ENCODE measurements at regions not wholly inside any gene's neighbourhood (a gene's known extent, or its start where the extent isn't known, plus 50 kb on each side); places are given as distances from the start of the nearest gene placed in this dataset.
"Not testable (repeated sequence)": the region's sequence is repeated elsewhere in the genome, so short reads cannot be mapped to it uniquely, and the experiment has no call there.

GRCh38 chr5:60494635-60495034, 205.3 kb downstream of the DEPDC1B start:
- H3K4me3 ChIP-seq (ENCODE audit: low read depth, low read length): no peak overlapping the region
- DNase-seq (ENCODE audit: low read depth): no peak
- TF ChIP-seq, protein P1, sequence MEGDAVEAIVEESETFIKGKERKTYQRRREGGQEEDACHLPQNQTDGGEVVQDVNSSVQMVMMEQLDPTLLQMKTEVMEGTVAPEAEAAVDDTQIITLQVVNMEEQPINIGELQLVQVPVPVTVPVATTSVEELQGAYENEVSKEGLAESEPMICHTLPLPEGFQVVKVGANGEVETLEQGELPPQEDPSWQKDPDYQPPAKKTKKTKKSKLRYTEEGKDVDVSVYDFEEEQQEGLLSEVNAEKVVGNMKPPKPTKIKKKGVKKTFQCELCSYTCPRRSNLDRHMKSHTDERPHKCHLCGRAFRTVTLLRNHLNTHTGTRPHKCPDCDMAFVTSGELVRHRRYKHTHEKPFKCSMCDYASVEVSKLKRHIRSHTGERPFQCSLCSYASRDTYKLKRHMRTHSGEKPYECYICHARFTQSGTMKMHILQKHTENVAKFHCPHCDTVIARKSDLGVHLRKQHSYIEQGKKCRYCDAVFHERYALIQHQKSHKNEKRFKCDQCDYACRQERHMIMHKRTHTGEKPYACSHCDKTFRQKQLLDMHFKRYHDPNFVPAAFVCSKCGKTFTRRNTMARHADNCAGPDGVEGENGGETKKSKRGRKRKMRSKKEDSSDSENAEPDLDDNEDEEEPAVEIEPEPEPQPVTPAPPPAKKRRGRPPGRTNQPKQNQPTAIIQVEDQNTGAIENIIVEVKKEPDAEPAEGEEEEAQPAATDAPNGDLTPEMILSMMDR (conservative IDR thresholded peaks at IDR 0.05; ENCODE audit: low read depth, low read length): no peak

DNA sequence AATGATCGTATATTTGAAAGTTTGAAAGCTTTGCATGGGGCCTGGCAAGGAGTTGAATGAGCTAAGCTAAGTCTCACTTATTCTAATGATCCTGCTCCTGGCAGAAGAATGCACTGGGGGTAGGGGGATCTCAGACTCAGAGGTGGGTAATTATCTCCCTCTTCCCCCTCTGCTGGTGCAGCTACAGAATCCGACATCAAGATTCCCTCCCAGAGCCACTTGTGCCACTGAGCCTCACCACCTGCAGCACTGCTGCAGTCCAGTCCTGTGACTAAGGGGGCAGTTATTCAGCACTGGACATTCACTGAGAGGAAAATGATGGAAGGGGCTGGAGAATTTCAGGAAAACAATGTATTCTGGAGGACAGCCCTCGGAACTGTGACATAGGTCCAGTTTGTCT, 205.8 kb downstream of the DEPDC1B start:
- H3K4me3 ChIP-seq (ENCODE audit: low read depth, low read length): no peak overlapping the region
- TF ChIP-seq, protein P1 (conservative IDR thresholded peaks at IDR 0.05; ENCODE audit: low read depth, low read length): no peak

GRCh38 chr5:60493372-60493771, 206.6 kb downstream of the DEPDC1B start:
- no peak overlapping the region for H3K4me3 ChIP-seq (ENCODE audit: low read depth, low read length)
- TF ChIP-seq, protein P1 (conservative IDR thresholded peaks at IDR 0.05; ENCODE audit: low read depth, low read length): no peak
- no peak for DNase-seq (ENCODE audit: low read depth)

More for the DNA sequence above, 205.8 kb downstream of the DEPDC1B start:
- DNase-seq (ENCODE audit: low read depth): no peak

- H3K4me3 ChIP-seq (ENCODE audit: low read depth, low read length): no peak overlapping the region
- TF ChIP-seq, protein P1 (conservative IDR thresholded peaks at IDR 0.05; ENCODE audit: low read depth, low read length): no peak
- DNase-seq (ENCODE audit: low read depth): no peak
These were observed 207.0 kb downstream of the DEPDC1B start for GRCh38 chr5:60492958-60493357.

- not testable (repeated sequence) for DNase-seq (ENCODE audit: low read depth); H3K4me3 ChIP-seq (ENCODE audit: low read depth, low read length)
These were observed 207.6 kb downstream of the DEPDC1B start for GRCh38 chr5:60492358-60492757.

- DNase-seq (ENCODE audit: low read depth): no peak
- H3K4me3 ChIP-seq (ENCODE audit: low read depth, low read length): no peak overlapping the region
- TF ChIP-seq, protein P1 (conservative IDR thresholded peaks at IDR 0.05; ENCODE audit: low read depth, low read length): no peak
These were observed 209.3 kb downstream of the DEPDC1B start for GRCh38 chr5:60490597-60491166.

GRCh38 chr5:60489856-60490255, 210.1 kb downstream of the DEPDC1B start:
- TF ChIP-seq, protein P1 (conservative IDR thresholded peaks at IDR 0.05; ENCODE audit: low read depth, low read length): no peak
- H3K4me3 ChIP-seq (ENCODE audit: low read depth, low read length): no peak overlapping the region
- no peak for DNase-seq (ENCODE audit: low read depth)
